ENCODE measurements at regions not wholly inside any gene's neighbourhood (a gene's known extent, or its start where the extent isn't known, plus 50 kb on each side); places are given as distances from the start of the nearest gene placed in this dataset.

DNA sequence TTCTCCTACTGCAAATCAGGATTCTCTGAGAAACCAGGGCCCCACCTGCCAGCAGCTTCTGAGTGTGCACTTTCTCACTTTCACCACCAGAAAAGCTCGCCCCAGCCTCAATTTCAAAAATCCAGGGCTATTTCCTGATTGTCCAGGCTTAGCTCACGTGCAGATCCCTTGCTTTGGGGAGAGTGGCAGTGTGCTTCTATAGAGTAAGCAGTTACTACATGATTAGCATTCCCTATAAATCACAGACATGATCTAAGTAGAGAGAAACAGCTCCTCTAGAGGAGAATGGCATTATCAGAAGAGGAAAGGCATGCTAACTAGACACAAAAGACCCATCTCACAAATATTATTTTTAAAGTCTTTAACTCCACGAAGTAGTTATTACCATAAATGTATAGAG is 456.0 kb upstream of the PKN2 start:
- no peak overlapping the region for H3K9ac ChIP-seq (ENCODE audit: low read length)

GRCh38 chr1:88230126-88230525 is 453.9 kb upstream of the PKN2 start:
- Histone ChIP-seq H3K9me3 (replicated peaks; ENCODE audit: insufficient read depth, low read length) (no peaks in the 10 kb centered on the region), H3K9me2 (replicated peaks; ENCODE audit: insufficient read depth, low read length) (no peaks in the 10 kb centered on the region), H3K4me1 (ENCODE audit: low read length) (no peaks in the 10 kb centered on the region), H3K27me3 (replicated peaks; ENCODE audit: insufficient read depth, low read length) (no peaks in the 10 kb centered on the region), H3K4me2 (ENCODE audit: low read depth, low read length) (no peak overlapping the region), H2AFZ (ENCODE audit: low read length) (no peak overlapping the region), H3K36me3 (replicated peaks; ENCODE audit: insufficient read depth, low read length) (no peaks in the 10 kb centered on the region), H3K4me3 (ENCODE audit: low read length) (no peak overlapping the region), H4K20me1 (ENCODE audit: insufficient read depth, low read length) (no peaks in the 10 kb centered on the region), H3K79me2 (ENCODE audit: low read length) (no peaks in the 10 kb centered on the region), H3F3A (ENCODE audit: insufficient read depth, low read length) (no peaks in the 10 kb centered on the region), H3K9ac (ENCODE audit: low read length) (no peak overlapping the region), H3K27ac (ENCODE audit: low read length) (no peak overlapping the region)
- no peak for DNase-seq
- no peak for TF ChIP-seq EZH2phosphoT487 (IDR thresholded peaks at IDR 0.05; ENCODE audit: low read length)
- no peak for TF ChIP-seq EZH2 (optimal IDR thresholded peaks at IDR 0.05; ENCODE audit: low read depth, low read length)
- TF ChIP-seq, protein P1, sequence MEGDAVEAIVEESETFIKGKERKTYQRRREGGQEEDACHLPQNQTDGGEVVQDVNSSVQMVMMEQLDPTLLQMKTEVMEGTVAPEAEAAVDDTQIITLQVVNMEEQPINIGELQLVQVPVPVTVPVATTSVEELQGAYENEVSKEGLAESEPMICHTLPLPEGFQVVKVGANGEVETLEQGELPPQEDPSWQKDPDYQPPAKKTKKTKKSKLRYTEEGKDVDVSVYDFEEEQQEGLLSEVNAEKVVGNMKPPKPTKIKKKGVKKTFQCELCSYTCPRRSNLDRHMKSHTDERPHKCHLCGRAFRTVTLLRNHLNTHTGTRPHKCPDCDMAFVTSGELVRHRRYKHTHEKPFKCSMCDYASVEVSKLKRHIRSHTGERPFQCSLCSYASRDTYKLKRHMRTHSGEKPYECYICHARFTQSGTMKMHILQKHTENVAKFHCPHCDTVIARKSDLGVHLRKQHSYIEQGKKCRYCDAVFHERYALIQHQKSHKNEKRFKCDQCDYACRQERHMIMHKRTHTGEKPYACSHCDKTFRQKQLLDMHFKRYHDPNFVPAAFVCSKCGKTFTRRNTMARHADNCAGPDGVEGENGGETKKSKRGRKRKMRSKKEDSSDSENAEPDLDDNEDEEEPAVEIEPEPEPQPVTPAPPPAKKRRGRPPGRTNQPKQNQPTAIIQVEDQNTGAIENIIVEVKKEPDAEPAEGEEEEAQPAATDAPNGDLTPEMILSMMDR (IDR thresholded peaks at IDR 0.05; ENCODE audit: low read length), result no peak

More for the DNA sequence above, 456.0 kb upstream of the PKN2 start:
- Histone ChIP-seq H3K9me3 (replicated peaks; ENCODE audit: insufficient read depth, low read length) (no peaks in the 10 kb centered on the region), H3K4me1 (ENCODE audit: low read length) (no peaks in the 10 kb centered on the region), H3K79me2 (ENCODE audit: low read length) (no peaks in the 10 kb centered on the region), H3K36me3 (replicated peaks; ENCODE audit: insufficient read depth, low read length) (no peaks in the 10 kb centered on the region), H3K4me2 (ENCODE audit: low read depth, low read length) (no peak overlapping the region), H4K20me1 (ENCODE audit: insufficient read depth, low read length) (no peaks in the 10 kb centered on the region), H3K4me3 (ENCODE audit: low read length) (no peak overlapping the region), H3K9me2 (replicated peaks; ENCODE audit: insufficient read depth, low read length) (no peaks in the 10 kb centered on the region), H3K27me3 (replicated peaks; ENCODE audit: insufficient read depth, low read length) (no peaks in the 10 kb centered on the region), H2AFZ (ENCODE audit: low read length) (no peak overlapping the region), H3F3A (ENCODE audit: insufficient read depth, low read length) (no peaks in the 10 kb centered on the region), H3K27ac (ENCODE audit: low read length) (no peak overlapping the region)
- no peak for DNase-seq
- no peak for TF ChIP-seq EZH2 (optimal IDR thresholded peaks at IDR 0.05; ENCODE audit: low read depth, low read length)
- TF ChIP-seq, protein P1 (IDR thresholded peaks at IDR 0.05; ENCODE audit: low read length), result no peak; the same call in 1 of the 2 replicates
- TF ChIP-seq EZH2phosphoT487 (IDR thresholded peaks at IDR 0.05; ENCODE audit: low read length), result no peak

DNA sequence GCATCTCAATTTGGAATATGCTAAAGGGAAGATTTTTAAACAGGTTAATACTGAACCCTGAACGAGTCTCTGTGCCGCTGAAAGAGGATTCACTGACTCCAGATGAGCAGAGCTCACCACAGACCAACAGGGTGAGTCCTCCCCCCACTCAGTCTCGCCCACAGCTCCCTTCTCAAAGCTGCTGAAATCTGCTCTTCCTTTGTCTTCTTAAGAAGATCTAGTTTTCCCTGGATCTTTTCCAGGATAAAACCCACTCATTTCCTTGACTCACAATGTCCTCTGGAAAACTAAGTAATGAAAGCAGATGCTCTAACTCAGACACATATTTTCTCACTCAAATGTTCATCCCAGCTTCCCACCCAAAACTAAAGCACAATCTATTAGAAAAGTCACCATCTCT is 447.0 kb upstream of the PKN2 start:
- no peak overlapping the region for H2AFZ ChIP-seq (ENCODE audit: low read length)
- H3K27me3 ChIP-seq (replicated peaks; ENCODE audit: insufficient read depth, low read length), result no peaks in the 10 kb centered on the region
- H3K9me3 ChIP-seq (replicated peaks; ENCODE audit: insufficient read depth, low read length), result no peaks in the 10 kb centered on the region
- H4K20me1 ChIP-seq (ENCODE audit: insufficient read depth, low read length), result no peaks in the 10 kb centered on the region
- H3K79me2 ChIP-seq (ENCODE audit: low read length), result no peaks in the 10 kb centered on the region
- TF ChIP-seq, protein P1 (IDR thresholded peaks at IDR 0.05; ENCODE audit: low read length), result no peak
- TF ChIP-seq EZH2phosphoT487 (IDR thresholded peaks at IDR 0.05; ENCODE audit: low read length) (no peak), EZH2 (optimal IDR thresholded peaks at IDR 0.05; ENCODE audit: low read depth, low read length) (no peak)
- H3K9ac ChIP-seq (ENCODE audit: low read length), result no peak overlapping the region
- DNase-seq, result no peak
- no peaks in the 10 kb centered on the region for H3K36me3 ChIP-seq (replicated peaks; ENCODE audit: insufficient read depth, low read length)
- H3K4me3 ChIP-seq (ENCODE audit: low read length), result no peak overlapping the region
- no peaks in the 10 kb centered on the region for H3K9me2 ChIP-seq (replicated peaks; ENCODE audit: insufficient read depth, low read length)
- H3K27ac ChIP-seq (ENCODE audit: low read length), result no peak overlapping the region
- no peak overlapping the region for H3K4me2 ChIP-seq (ENCODE audit: low read depth, low read length)
- H3K4me1 ChIP-seq (ENCODE audit: low read length), result no peaks in the 10 kb centered on the region
- no peaks in the 10 kb centered on the region for H3F3A ChIP-seq (ENCODE audit: insufficient read depth, low read length)
